T-helper 2 cell treated with Interferon-gamma antibody and Interleukin-4, amounts not matched to agents 5 μg/mL and 100 μg/mL, for 36 hours (primary cell): ENCODE measurements at regions not wholly inside any gene's neighbourhood (a gene's known extent, or its start where the extent isn't known, plus 50 kb on each side); places are given as distances from the start of the nearest gene placed in this dataset.
A peak's percentile ranks its signal among the peaks of the same experiment; 100 is the strongest.
"Not testable (repeated sequence)": the region's sequence is repeated elsewhere in the genome, so short reads cannot be mapped to it uniquely, and the experiment has no call there.

ENCODE experiments used
- DNase-seq: peaks from one replicate; pipeline ENCODE4 v3.0.0; 2021; ENCODE audit warnings: low spot score
- H3K27ac Mint-ChIP-seq: one replicate; pipeline ENCODE4 v1.8.0; 2021; ENCODE audit warnings: mild to moderate bottlenecking, mixed read lengths
- H3K27me3 Mint-ChIP-seq: one replicate; pipeline ENCODE4 v1.8.0; 2021; ENCODE audit warnings: low read depth, mixed read lengths
- H3K36me3 Mint-ChIP-seq: one replicate; pipeline ENCODE4 v1.8.0; 2021; ENCODE audit warnings: low read depth, mixed read lengths
- H3K4me1 Mint-ChIP-seq: one replicate; pipeline ENCODE4 v1.8.0; 2021; ENCODE audit warnings: low read depth, mixed read lengths
- H3K4me3 Mint-ChIP-seq: one replicate; pipeline ENCODE4 v1.8.0; 2022; ENCODE audit warnings: mild to moderate bottlenecking, moderate library complexity, mixed read lengths
- H3K9me3 Mint-ChIP-seq: one replicate; pipeline ENCODE4 v1.8.0; 2021; ENCODE audit warnings: mixed read lengths

- no peaks in the 10 kb centered on the region for H3K36me3 Mint-ChIP-seq
- DNase-seq = no peak
- H3K4me3 Mint-ChIP-seq = no peak overlapping the region
- no peaks in the 10 kb centered on the region for H3K9me3 Mint-ChIP-seq
- H3K27me3 Mint-ChIP-seq = peaks cover 15% of the 10 kb centered on the region
- H3K4me1 Mint-ChIP-seq = no peaks in the 10 kb centered on the region
- H3K27ac Mint-ChIP-seq = no peak overlapping the region
These were observed 688.8 kb downstream of the TMEM121 start for GRCh38 chr14:106215229-106215628.

GRCh38 chr14:106216679-106217078 lies 690.3 kb downstream of the TMEM121 start:
- no peaks in the 10 kb centered on the region for H3K36me3 Mint-ChIP-seq
- no peak overlapping the region for H3K27ac Mint-ChIP-seq
- H3K4me1 Mint-ChIP-seq = no peaks in the 10 kb centered on the region
- no peak for DNase-seq
- no peaks in the 10 kb centered on the region for H3K9me3 Mint-ChIP-seq
- no peak overlapping the region for H3K4me3 Mint-ChIP-seq
- H3K27me3 Mint-ChIP-seq = peaks cover 19% of the 10 kb centered on the region

DNA sequence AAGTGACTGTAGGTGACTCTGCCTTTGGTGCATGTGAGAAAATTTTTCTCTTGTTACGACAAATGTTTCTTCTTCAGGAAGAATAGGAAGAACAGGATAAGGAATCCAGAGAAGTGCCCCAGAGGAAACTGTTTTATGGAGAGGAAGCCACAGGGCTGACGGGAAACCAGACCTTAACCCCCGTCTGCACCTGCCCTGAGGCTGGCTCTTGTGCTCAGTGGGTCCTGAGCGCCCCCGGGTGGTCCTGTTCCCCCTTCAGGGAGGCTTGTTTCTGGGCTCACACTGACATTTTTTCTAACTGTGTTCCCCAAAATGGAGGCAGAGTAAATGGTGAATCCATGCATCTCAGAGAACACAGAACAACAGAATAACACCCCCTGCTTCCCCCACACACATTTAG lies 691.8 kb downstream of the TMEM121 start:
- Mint-ChIP-seq H3K27me3 (peaks cover 16% of the 10 kb centered on the region), H3K4me3 (no peak overlapping the region), H3K4me1 (no peaks in the 10 kb centered on the region), H3K27ac (no peak overlapping the region), H3K9me3 (no peaks in the 10 kb centered on the region), H3K36me3 (no peaks in the 10 kb centered on the region)
- DNase-seq = no peak

GRCh38 chr14:106222311-106222710 lies 695.9 kb downstream of the TMEM121 start:
- peaks cover 12% of the 10 kb centered on the region for H3K4me1 Mint-ChIP-seq
- H3K36me3 Mint-ChIP-seq = no peaks in the 10 kb centered on the region
- H3K27me3 Mint-ChIP-seq = peaks cover 8% of the 10 kb centered on the region
- H3K4me3 Mint-ChIP-seq = no peak overlapping the region
- no peak overlapping the region for H3K27ac Mint-ChIP-seq
- no peak for DNase-seq
- no peaks in the 10 kb centered on the region for H3K9me3 Mint-ChIP-seq

DNA sequence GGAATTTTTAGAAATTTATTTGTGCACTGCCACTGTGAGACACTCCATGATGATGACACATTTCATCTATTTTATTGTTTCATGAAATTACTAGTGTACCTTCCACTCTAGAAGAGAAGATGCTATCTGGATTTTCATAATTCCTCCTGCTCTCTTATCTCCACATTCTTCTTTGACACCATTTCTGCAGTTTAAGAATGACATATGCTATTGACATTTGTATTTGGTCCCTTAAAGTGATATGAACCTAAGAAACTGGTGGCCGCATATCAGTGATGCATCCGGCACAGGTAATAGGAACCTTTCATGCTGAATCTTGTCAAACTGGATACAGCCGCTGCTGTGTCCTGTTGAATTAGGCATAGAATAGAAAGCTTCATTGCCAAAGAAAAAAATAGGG lies 696.3 kb downstream of the TMEM121 start:
- Mint-ChIP-seq H3K36me3 (no peaks in the 10 kb centered on the region), H3K4me1 (peaks cover 12% of the 10 kb centered on the region), H3K27me3 (peaks cover 8% of the 10 kb centered on the region), H3K27ac (no peak overlapping the region), H3K9me3 (no peaks in the 10 kb centered on the region), H3K4me3 (no peak overlapping the region)
- no peak for DNase-seq

DNA sequence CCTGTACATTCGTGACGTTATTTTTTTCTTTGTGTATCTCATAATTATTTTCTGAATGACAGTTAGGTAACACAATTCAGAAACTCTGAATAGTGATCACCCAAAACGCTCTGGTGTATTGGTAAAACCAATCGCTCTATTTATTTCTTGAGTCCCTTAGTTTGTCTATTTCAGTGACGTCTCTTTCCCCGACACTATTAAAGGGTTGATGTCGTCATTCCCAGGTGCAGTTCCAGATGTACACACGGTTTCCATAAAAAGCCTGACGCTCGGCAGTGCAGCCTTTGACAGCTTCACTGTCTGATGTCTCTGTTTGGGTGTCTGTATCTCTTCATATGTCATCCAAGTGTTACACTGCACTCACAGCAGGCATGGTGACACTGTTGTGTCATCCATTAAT lies 701.4 kb downstream of the TMEM121 start:
- peaks cover 6% of the 10 kb centered on the region for H3K9me3 Mint-ChIP-seq
- H3K4me1 Mint-ChIP-seq = peaks cover 28% of the 10 kb centered on the region
- no peak overlapping the region for H3K27ac Mint-ChIP-seq
- H3K27me3 Mint-ChIP-seq = no peaks in the 10 kb centered on the region
- H3K4me3 Mint-ChIP-seq = no peak overlapping the region
- no peak for DNase-seq
- no peaks in the 10 kb centered on the region for H3K36me3 Mint-ChIP-seq

- H3K4me1 Mint-ChIP-seq = peaks cover 27% of the 10 kb centered on the region
- DNase-seq = peak; percentile 23
- peaks cover 6% of the 10 kb centered on the region for H3K9me3 Mint-ChIP-seq
- H3K4me3 Mint-ChIP-seq = peak overlapping the region; percentile 74
- H3K36me3 Mint-ChIP-seq = no peaks in the 10 kb centered on the region
- peak overlapping the region; percentile 76 for H3K27ac Mint-ChIP-seq
- H3K27me3 Mint-ChIP-seq = peaks cover 2% of the 10 kb centered on the region
These were observed 702.3 kb downstream of the TMEM121 start for GRCh38 chr14:106228541-106229158.

DNA sequence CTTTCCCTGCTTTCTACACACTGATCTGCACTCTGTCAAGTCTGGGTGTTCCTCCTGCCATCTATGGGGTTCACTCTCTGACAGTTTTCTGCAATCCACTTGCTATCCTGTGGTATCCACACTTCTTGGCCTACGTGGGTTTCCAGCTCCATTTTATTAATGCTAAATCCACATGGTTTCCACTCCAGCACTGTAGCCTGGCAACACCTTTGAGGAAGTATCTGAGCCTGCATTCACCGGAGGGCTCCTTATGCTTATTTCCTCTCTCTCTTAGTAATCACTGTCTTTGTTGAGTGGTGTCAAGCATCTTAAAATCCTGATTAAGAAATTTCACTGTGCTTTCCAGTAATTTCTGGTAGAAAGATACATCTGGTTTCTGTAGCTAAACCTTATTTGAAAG lies 703.7 kb downstream of the TMEM121 start:
- no peak overlapping the region for H3K27ac Mint-ChIP-seq
- H3K36me3 Mint-ChIP-seq = no peaks in the 10 kb centered on the region
- DNase-seq = no peak
- H3K27me3 Mint-ChIP-seq = peaks cover 2% of the 10 kb centered on the region
- H3K4me1 Mint-ChIP-seq = peaks cover 16% of the 10 kb centered on the region
- no peak overlapping the region for H3K4me3 Mint-ChIP-seq
- peaks cover 6% of the 10 kb centered on the region for H3K9me3 Mint-ChIP-seq

GRCh38 chr14:106233191-106233590 lies 706.8 kb downstream of the TMEM121 start:
- Mint-ChIP-seq H3K4me1 (peaks cover 18% of the 10 kb centered on the region), H3K27me3 (peaks cover 16% of the 10 kb centered on the region)
- not testable (repeated sequence) for H3K27ac Mint-ChIP-seq, H3K9me3 Mint-ChIP-seq, H3K4me3 Mint-ChIP-seq, DNase-seq, H3K36me3 Mint-ChIP-seq

- not testable (repeated sequence) for DNase-seq, H3K4me3 Mint-ChIP-seq, H3K36me3 Mint-ChIP-seq, H3K27ac Mint-ChIP-seq, H3K9me3 Mint-ChIP-seq
- H3K27me3 Mint-ChIP-seq = peaks cover 21% of the 10 kb centered on the region
- peaks cover 10% of the 10 kb centered on the region for H3K4me1 Mint-ChIP-seq
These were observed 708.3 kb downstream of the TMEM121 start for GRCh38 chr14:106234525-106235254.

GRCh38 chr14:106235356-106236159 lies 709.2 kb downstream of the TMEM121 start:
- Mint-ChIP-seq H3K4me3 (no peak overlapping the region), H3K9me3 (peaks cover 6% of the 10 kb centered on the region), H3K36me3 (no peaks in the 10 kb centered on the region), H3K27me3 (peaks cover 29% of the 10 kb centered on the region), H3K27ac (no peak overlapping the region), H3K4me1 (peaks cover 6% of the 10 kb centered on the region)
- no peak for DNase-seq

- Mint-ChIP-seq H3K27me3 (peaks cover 42% of the 10 kb centered on the region), H3K4me3 (no peak overlapping the region), H3K27ac (no peak overlapping the region), H3K36me3 (no peaks in the 10 kb centered on the region), H3K4me1 (no peaks in the 10 kb centered on the region), H3K9me3 (no peaks in the 10 kb centered on the region)
- DNase-seq = no peak
These were observed 722.2 kb downstream of the TMEM121 start for GRCh38 chr14:106248321-106249192.

- not testable (repeated sequence) for DNase-seq, H3K9me3 Mint-ChIP-seq, H3K36me3 Mint-ChIP-seq, H3K27ac Mint-ChIP-seq, H3K4me3 Mint-ChIP-seq, H3K4me1 Mint-ChIP-seq
- peaks cover 14% of the 10 kb centered on the region for H3K27me3 Mint-ChIP-seq
These were observed 727.6 kb downstream of the TMEM121 start for GRCh38 chr14:106253995-106254394.
